K562 (cell line): ENCODE measurements at regions not wholly inside any gene's neighbourhood (a gene's known extent, or its start where the extent isn't known, plus 50 kb on each side); places are given as distances from the start of the nearest gene placed in this dataset.
A peak's percentile ranks its signal among the peaks of the same experiment; 100 is the strongest.

Experiments used
- CBX3 ChIP-seq, 2 experiments: IDR thresholded peaks; 1 replicate in 1 of 2; 2 replicates in 1 of 2; pipeline ENCODE4 v1.6.1; 2012; ENCODE audit warnings: inconsistent platforms in 2 of 2, low read length in 2 of 2, borderline replicate concordance in 1 of 2, control low read depth in 1 of 2
- DPF2 ChIP-seq: fragments of 450-650 bp; IDR thresholded peaks from 2 replicates; pipeline ENCODE4 v1.6.1; 2016
- EWSR1 ChIP-seq: fragments of 450-650 bp; IDR thresholded peaks from 2 replicates; pipeline ENCODE4 v1.6.1; 2018; ENCODE audit warnings: borderline replicate concordance, mild to moderate bottlenecking, low read depth, moderate library complexity; ENCODE audit not compliant: partially characterized antibody
- FIP1L1 ChIP-seq: fragments of 200-400 bp; formaldehyde crosslinking; IDR thresholded peaks from 2 replicates; pipeline ENCODE4 v1.6.1; 2018; ENCODE audit warnings: mild to moderate bottlenecking, low read depth, low read length; ENCODE audit not compliant: poor library complexity, severe bottlenecking
- L3MBTL2 ChIP-seq: fragments of 450-650 bp; IDR thresholded peaks from 2 replicates; pipeline ENCODE4 v1.6.1; 2016; ENCODE audit warnings: mild to moderate bottlenecking, moderate library complexity
- MGA ChIP-seq: fragments of 450-650 bp; IDR thresholded peaks from 2 replicates; pipeline ENCODE4 v1.6.1; 2016; ENCODE audit warnings: mild to moderate bottlenecking, moderate library complexity
- NFE2 ChIP-seq: IDR thresholded peaks from 2 replicates; pipeline ENCODE4 v1.6.1; 2014; ENCODE audit warnings: antibody characterized with exemption, low read depth
- PCBP2 ChIP-seq: fragments of 200-400 bp; formaldehyde crosslinking; IDR thresholded peaks from 2 replicates; pipeline ENCODE4 v1.6.1; 2018; ENCODE audit warnings: low read length, low read depth, mild to moderate bottlenecking, moderate library complexity; ENCODE audit not compliant: poor library complexity, severe bottlenecking
- SIN3A ChIP-seq, 2 experiments: fragments of 150-350 bp in 1 of 2; IDR thresholded peaks; 2 replicates each; pipeline ENCODE4 v1.6.1; 2011 to 2016; ENCODE audit warnings: borderline replicate concordance in 2 of 2, low read depth in 2 of 2, low read length in 2 of 2, mild to moderate bottlenecking in 2 of 2, moderate library complexity in 2 of 2; ENCODE audit not compliant: control insufficient read depth in 1 of 2
- SOX6 ChIP-seq: fragments of 450-650 bp; IDR thresholded peaks from 2 replicates; pipeline ENCODE4 v1.6.1; 2014; ENCODE audit warnings: mild to moderate bottlenecking
- SP1 ChIP-seq: sonication (generic); formaldehyde crosslinking; IDR thresholded peaks from 2 replicates; pipeline ENCODE4 v1.8.1; 2022; ENCODE audit warnings: mild to moderate bottlenecking, missing genetic modification reagents
- SRSF1 ChIP-seq: fragments of 200-400 bp; formaldehyde crosslinking; IDR thresholded peaks from 2 replicates; pipeline ENCODE4 v1.6.1; 2017; ENCODE audit warnings: mild to moderate bottlenecking, low read depth, low read length, moderate library complexity
- TAF15 ChIP-seq: fragments of 200-400 bp; formaldehyde crosslinking; IDR thresholded peaks from 2 replicates; pipeline ENCODE4 v1.6.1; 2017; ENCODE audit warnings: mild to moderate bottlenecking, low read depth, low read length, moderate library complexity
- TBP ChIP-seq: optimal IDR thresholded peaks from 2 replicates; pipeline ENCODE3; 2011; ENCODE audit warnings: low read depth, low read length, improper control_type of control experiment
- TFAP4 ChIP-seq: sonication (generic); formaldehyde crosslinking; IDR thresholded peaks from 2 replicates; pipeline ENCODE4 v1.8.0; 2022; ENCODE audit warnings: missing genetic modification reagents, mild to moderate bottlenecking, moderate library complexity, borderline replicate concordance
- ZNF239 ChIP-seq: fragments of 250-450 bp; sonication (Bioruptor Pico); IDR thresholded peaks from 2 replicates; pipeline ENCODE4 v1.4.0; 2020; ENCODE audit warnings: mild to moderate bottlenecking

DNA sequence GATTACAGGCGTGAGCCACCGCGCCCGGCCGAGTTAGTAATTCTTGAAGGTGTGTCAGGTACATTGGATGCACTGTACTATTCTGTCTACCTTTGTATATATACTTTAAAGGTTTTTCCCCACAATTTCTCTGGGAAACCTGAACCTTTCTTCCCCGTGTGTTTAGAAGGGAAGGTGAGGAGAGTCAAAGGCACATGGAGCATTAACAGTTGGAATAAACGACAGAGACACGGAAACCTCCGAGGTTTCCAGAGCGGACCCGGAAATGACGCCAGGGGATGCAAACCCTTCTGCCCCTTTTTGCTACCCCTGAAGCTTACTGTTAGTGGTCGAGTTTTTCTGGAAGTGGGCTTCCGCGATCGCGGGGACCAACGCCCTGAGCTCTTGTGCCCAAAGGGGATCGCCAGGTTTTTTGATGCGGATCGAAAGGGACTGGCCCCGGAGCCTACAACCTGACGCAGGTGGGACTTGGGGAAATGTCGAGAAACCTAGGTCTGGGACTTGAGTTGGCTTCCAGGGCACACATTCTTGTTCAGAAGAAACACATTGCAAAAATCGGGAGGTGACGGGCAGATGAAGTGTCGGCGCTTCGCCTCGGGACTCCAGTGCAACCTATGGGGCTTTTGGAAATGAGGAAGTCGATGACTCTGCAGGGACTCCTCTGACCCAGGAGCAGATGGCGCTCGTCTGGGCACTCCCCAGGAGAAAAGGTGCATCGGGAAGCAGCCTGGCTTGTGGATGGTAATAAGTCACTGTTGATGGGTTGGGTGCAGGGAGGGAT lies 218.2 kb downstream of the OR2B2 start (continued):
- TF ChIP-seq MGA (peak; percentile 83), SRSF1 (no peak), L3MBTL2 (peak; percentile 87), DPF2 (peak; percentile 47), ZNF239 (no peak), SIN3A (IDR thresholded peaks at IDR 0.05; ENCODE audit: borderline replicate concordance in 2 of 2, control insufficient read depth in 1 of 2, low read depth in 2 of 2, low read length in 2 of 2) (0 out of 4 replicates have a peak, but pooled peaks have one; percentile 15 to 52), NFE2 (peak; percentile 76), EWSR1 (no peak), CBX3 (IDR thresholded peaks at IDR 0.05; ENCODE audit: borderline replicate concordance in 1 of 2, low read length in 2 of 2) (peak in 1 of 2 experiments; percentile 26; a peak in 1 of 3 replicates), PCBP2 (no peak), SP1 (peak; percentile 75; the same call in 1 of the 2 replicates), FIP1L1 (no peak), TFAP4 (peak; percentile 58; the same call in 1 of the 2 replicates), TAF15 (no peak), SOX6 (no peak), TBP (peak; percentile 66)
